Sigmoid colon (tissue), 6 donors: ENCODE measurements at regions not wholly inside any gene's neighbourhood (a gene's known extent, or its start where the extent isn't known, plus 50 kb on each side); places are given as distances from the start of the nearest gene placed in this dataset.
A peak's percentile ranks its signal among the peaks of the same experiment; 100 is the strongest.
"Not testable (repeated sequence)": the region's sequence is repeated elsewhere in the genome, so short reads cannot be mapped to it uniquely, and the experiment has no call there.

Experiments
- DNase-seq: peaks from one replicate; pipeline ENCODE4 v3.0.0-alpha.2; 2019
- H3K27ac ChIP-seq, 4 donors: fragments of 200-600 bp; sonication (generic); one replicate each; pipeline ENCODE4 v1.5.1; 2016 to 2019; ENCODE audit warnings: mild to moderate bottlenecking in 1 of 4
- H3K27me3 ChIP-seq, 3 donors: fragments of 200-600 bp; sonication (generic); one replicate each; pipeline ENCODE4 v1.5.1; 2019; ENCODE audit warnings: mild to moderate bottlenecking in 1 of 3
- H3K36me3 ChIP-seq, 4 donors: fragments of 200-600 bp; sonication (generic); one replicate each; pipeline ENCODE4 v1.5.1; 2016 to 2019
- H3K4me1 ChIP-seq, 4 donors: fragments of 200-600 bp; sonication (generic); one replicate each; pipeline ENCODE4 v1.5.1; 2017 to 2019
- H3K4me3 ChIP-seq, 4 donors: fragments of 200-600 bp; sonication (generic); one replicate each; pipeline ENCODE4 v1.5.1; 2017 to 2019; ENCODE audit warnings: mild to moderate bottlenecking in 2 of 4, moderate library complexity in 1 of 4
- H3K9me3 ChIP-seq, 4 donors: fragments of 200-600 bp in 3 of 4; sonication (generic) in 3 of 4; one replicate each; pipeline versions ENCODE4 v1.5.1 to v1.6.1; 2013 to 2019
- CTCF ChIP-seq, 4 experiments: fragments of 450-650 bp in 3 of 4; fragments of 200-600 bp in 1 of 4; IDR thresholded peaks; one replicate each; pipeline ENCODE4 v1.5.1; 2016 to 2019; ENCODE audit warnings: antibody characterized with exemption in 4 of 4, mild to moderate bottlenecking in 3 of 4, moderate library complexity in 2 of 4
- EP300 ChIP-seq, 4 donors: sonication (generic); formaldehyde crosslinking; IDR thresholded peaks; one replicate each; pipeline ENCODE4 v1.6.1; 2017; ENCODE audit warnings: antibody characterized with exemption in 4 of 4
- POLR2A ChIP-seq, 2 donors: fragments of 450-650 bp; IDR thresholded peaks; one replicate each; pipeline ENCODE4 v1.6.1; 2016; ENCODE audit warnings: antibody characterized with exemption in 2 of 2, mild to moderate bottlenecking in 2 of 2, moderate library complexity in 2 of 2
- POLR2AphosphoS5 ChIP-seq, 4 donors: sonication (generic); formaldehyde crosslinking; IDR thresholded peaks; one replicate each; pipeline ENCODE4 v1.6.1; 2017; ENCODE audit warnings: antibody characterized with exemption in 4 of 4
- WGBS, 2 donors: extraction: QIAGEN DNeasy Blood & Tissue Kit; methylation state at CpG; one replicate each; pipeline ENCODE4 v1.1.7; 2013; 5-methylcytosine and 5-hydroxymethylcytosine counted together
- intact Hi-C: fragments of 100-400 bp; cut with DNase I; formaldehyde crosslinking; loops from one replicate; pipeline ENCODE4 v1.15.1; 2023
- donor health status: healthy with polysubstance abuse.
- donor health status: healthy.

GRCh38 chr2:239549711-239550255 is 149.0 kb upstream of the HDAC4 start:
- 89% methylated on average over 10 of the region's 10 CpGs for WGBS, 2 donors
- H3K27me3 ChIP-seq, result no peaks in the 10 kb centered on the region
- peak; percentile 74 for DNase-seq

GRCh38 chr2:239548965-239549595 is 148.3 kb upstream of the HDAC4 start:
- intact Hi-C loops, result no loop called here
- TF ChIP-seq POLR2A (IDR thresholded peaks at IDR 0.05), result no peak
- TF ChIP-seq POLR2AphosphoS5 (IDR thresholded peaks at IDR 0.05), result no peak
- no peak for TF ChIP-seq EP300 (IDR thresholded peaks at IDR 0.05)
- peak; percentile 50 for DNase-seq
- H3K4me1 ChIP-seq, result peaks cover 0 to 14% (median 9%) of the 10 kb centered on the region in 4 donors
- H3K4me3 ChIP-seq, result no peak overlapping the region
- 79 to 83% methylated on average over 16 of the region's 16 CpGs for WGBS, 2 donors
- no peaks in the 10 kb centered on the region for H3K27me3 ChIP-seq
- no peaks in the 10 kb centered on the region for H3K36me3 ChIP-seq
- no peaks in the 10 kb centered on the region for H3K9me3 ChIP-seq
- H3K27ac ChIP-seq, result no peak overlapping the region

More at GRCh38 chr2:239549711-239550255, 149.0 kb upstream of the HDAC4 start:
- no peaks in the 10 kb centered on the region for H3K9me3 ChIP-seq
- no peaks in the 10 kb centered on the region for H3K36me3 ChIP-seq
- intact Hi-C loops, result no loop called here
- H3K4me1 ChIP-seq, result peaks cover 0 to 7% (median 2%) of the 10 kb centered on the region in 4 donors
- no peak overlapping the region for H3K4me3 ChIP-seq
- H3K27ac ChIP-seq, result no peak overlapping the region
- TF ChIP-seq POLR2AphosphoS5 (IDR thresholded peaks at IDR 0.05) (peak in 1 of 4 donors; percentile 27), POLR2A (IDR thresholded peaks at IDR 0.05) (no peak), EP300 (IDR thresholded peaks at IDR 0.05) (no peak)

- DNase-seq, result peak; percentile 46
- H3K9me3 ChIP-seq, result no peaks in the 10 kb centered on the region
- H3K27me3 ChIP-seq, result no peaks in the 10 kb centered on the region
- intact Hi-C loops, result no loop called here
- WGBS, 2 donors, result 74 to 81% methylated on average over 12 of the region's 12 CpGs
- TF ChIP-seq POLR2AphosphoS5 (IDR thresholded peaks at IDR 0.05), result no peak
- no peak for TF ChIP-seq EP300 (IDR thresholded peaks at IDR 0.05)
- no peak for TF ChIP-seq CTCF (IDR thresholded peaks at IDR 0.05)
- TF ChIP-seq POLR2A (IDR thresholded peaks at IDR 0.05), result no peak
- H3K4me3 ChIP-seq, result no peak overlapping the region
- H3K36me3 ChIP-seq, result no peaks in the 10 kb centered on the region
- peaks cover 0 to 18% (median 13%) of the 10 kb centered on the region in 4 donors for H3K4me1 ChIP-seq
- no peak overlapping the region for H3K27ac ChIP-seq
These were observed 147.6 kb upstream of the HDAC4 start for GRCh38 chr2:239548451-239548871.

- H3K27me3 ChIP-seq, H3K36me3 ChIP-seq, H3K4me3 ChIP-seq, intact Hi-C loops, H3K9me3 ChIP-seq, H3K27ac ChIP-seq: not testable (repeated sequence)
- H3K4me1 ChIP-seq, result peaks cover 0 to 18% (median 13%) of the 10 kb centered on the region in 4 donors
- DNase-seq, result peak; percentile 10
- WGBS, 2 donors, result 84 to 91% methylated on average over 3 of the region's 3 CpGs
These were observed 146.3 kb upstream of the HDAC4 start for GRCh38 chr2:239547140-239547539.

- Histone ChIP-seq H3K27ac (no peak overlapping the region), H3K4me3 (no peak overlapping the region), H3K9me3 (no peaks in the 10 kb centered on the region), H3K27me3 (no peaks in the 10 kb centered on the region), H3K36me3 (no peaks in the 10 kb centered on the region), H3K4me1 (peaks cover 0 to 18% (median 13%) of the 10 kb centered on the region in 4 donors)
- peak; percentile 30 for DNase-seq
- WGBS, 2 donors, result 80 to 90% methylated on average over 9 of the region's 9 CpGs
- TF ChIP-seq CTCF (IDR thresholded peaks at IDR 0.05) (no peak), POLR2A (IDR thresholded peaks at IDR 0.05) (no peak), POLR2AphosphoS5 (IDR thresholded peaks at IDR 0.05) (no peak), EP300 (IDR thresholded peaks at IDR 0.05) (no peak)
- intact Hi-C loops, result no loop called here
These were observed 145.7 kb upstream of the HDAC4 start for GRCh38 chr2:239546541-239546940.

GRCh38 chr2:239545741-239546392 is 145.0 kb upstream of the HDAC4 start:
- H3K36me3 ChIP-seq, result no peaks in the 10 kb centered on the region
- H3K9me3 ChIP-seq, result no peaks in the 10 kb centered on the region
- intact Hi-C loops, result no loop called here
- 74 to 87% methylated on average over 14 of the region's 14 CpGs for WGBS, 2 donors
- H3K4me3 ChIP-seq, result no peak overlapping the region
- DNase-seq, result peak; percentile 63
- no peak overlapping the region for H3K27ac ChIP-seq
- no peaks in the 10 kb centered on the region for H3K27me3 ChIP-seq
- H3K4me1 ChIP-seq, result peaks cover 0 to 18% (median 13%) of the 10 kb centered on the region in 4 donors
- TF ChIP-seq CTCF (IDR thresholded peaks at IDR 0.05) (no peak), POLR2AphosphoS5 (IDR thresholded peaks at IDR 0.05) (no peak), POLR2A (IDR thresholded peaks at IDR 0.05) (no peak), EP300 (IDR thresholded peaks at IDR 0.05) (no peak)
